ENCODE measurements at regions not wholly inside any gene's neighbourhood (a gene's known extent, or its start where the extent isn't known, plus 50 kb on each side); places are given as distances from the start of the nearest gene placed in this dataset.
"Not testable (repeated sequence)": the region's sequence is repeated elsewhere in the genome, so short reads cannot be mapped to it uniquely, and the experiment has no call there.

DNA sequence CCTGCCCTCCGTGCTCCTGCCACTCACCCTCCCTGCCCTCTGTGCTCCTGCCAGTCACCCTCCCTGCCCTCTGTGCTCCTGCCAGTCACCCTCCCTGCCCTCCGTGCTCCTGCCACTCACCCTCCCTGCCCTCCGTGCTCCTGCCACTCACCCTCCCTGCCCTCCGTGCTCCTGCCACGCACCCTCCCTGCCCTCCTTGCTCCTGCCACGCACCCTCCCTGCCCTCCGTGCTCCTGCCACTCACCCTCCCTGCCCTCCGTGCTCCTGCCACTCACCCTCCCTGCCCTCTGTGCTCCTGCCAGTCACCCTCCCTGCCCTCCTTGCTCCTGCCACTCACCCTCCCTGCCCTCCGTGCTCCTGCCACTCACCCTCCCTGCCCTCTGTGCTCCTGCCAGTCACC, 145.4 kb upstream of the ZNF469 start:
- POLR2A ChIA-PET (ENCODE audit: low non-redundant PET): interaction anchor here (0.6 kb wide), 1 partner anchor 340 kb away, joined by 3 read pairs; no protein-coding TSS in a partner anchor
- CTCF ChIA-PET; H3K27ac ChIP-seq; DNase-seq (ENCODE audit: low spot score): not testable (repeated sequence)

DNA sequence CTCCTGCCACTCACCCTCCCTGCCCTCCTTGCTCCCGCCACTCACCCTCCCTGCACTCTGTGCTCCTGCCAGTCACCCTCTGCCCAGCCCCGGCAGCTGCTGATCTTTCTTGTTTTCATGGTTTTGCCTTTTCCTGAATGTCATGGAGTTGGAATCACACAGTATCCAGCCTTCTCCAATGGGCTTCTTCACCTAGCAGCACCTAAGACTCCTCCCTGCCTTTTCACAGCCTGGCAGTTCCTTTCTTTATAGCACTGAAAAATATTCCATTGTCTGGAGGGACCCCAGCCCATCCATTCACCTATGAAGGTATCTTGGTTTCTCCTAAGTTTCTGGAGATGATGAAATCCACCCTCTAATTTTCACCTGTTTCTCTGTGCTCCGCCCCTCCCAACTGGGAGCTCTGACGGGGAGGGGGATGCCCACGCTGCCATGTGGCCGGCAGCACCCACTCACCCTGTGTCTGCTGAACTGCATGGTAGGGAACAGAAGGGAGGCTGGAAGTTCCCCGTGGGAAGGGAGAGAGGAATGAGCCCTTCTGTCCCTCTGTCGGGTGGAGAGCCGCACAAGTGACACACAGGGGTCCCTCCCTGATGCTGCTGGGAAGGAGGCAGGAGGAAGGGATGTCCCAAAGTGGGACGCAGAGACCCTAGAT, 144.9 kb upstream of the ZNF469 start:
- CTCF ChIA-PET; DNase-seq (ENCODE audit: low spot score); POLR2A ChIA-PET (ENCODE audit: low non-redundant PET); H3K27ac ChIP-seq: not testable (repeated sequence)

DNA sequence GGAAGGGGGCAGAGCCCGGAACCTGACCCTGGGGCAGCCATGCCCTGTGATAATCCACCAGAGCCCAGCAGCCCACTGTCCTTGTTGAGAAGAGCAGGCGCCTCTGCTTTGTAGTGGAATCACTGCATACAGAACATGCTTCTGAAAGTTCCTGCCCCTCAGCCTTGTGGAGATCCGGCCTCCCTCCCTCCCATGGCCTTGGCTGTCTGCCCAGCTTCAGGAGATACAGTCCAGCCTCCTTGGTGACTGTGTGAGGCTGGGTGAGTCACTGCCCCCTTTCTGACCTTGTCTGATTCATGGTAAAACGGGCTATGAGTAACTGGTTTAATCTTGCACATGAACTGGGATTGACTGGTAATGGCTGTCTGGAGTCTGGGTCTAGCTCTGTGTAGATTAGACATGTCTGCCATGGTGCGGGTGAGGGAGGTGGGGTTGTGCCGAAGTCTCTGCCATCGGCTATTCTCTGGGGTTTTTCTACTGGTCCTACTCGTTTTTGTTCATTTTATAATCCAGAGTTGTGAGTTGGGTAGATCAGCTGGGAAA, 144.0 kb upstream of the ZNF469 start:
- CTCF ChIA-PET; POLR2A ChIA-PET (ENCODE audit: low non-redundant PET): not testable (repeated sequence)
- H3K27ac ChIP-seq: peak overlapping the region; percentile 59

DNA sequence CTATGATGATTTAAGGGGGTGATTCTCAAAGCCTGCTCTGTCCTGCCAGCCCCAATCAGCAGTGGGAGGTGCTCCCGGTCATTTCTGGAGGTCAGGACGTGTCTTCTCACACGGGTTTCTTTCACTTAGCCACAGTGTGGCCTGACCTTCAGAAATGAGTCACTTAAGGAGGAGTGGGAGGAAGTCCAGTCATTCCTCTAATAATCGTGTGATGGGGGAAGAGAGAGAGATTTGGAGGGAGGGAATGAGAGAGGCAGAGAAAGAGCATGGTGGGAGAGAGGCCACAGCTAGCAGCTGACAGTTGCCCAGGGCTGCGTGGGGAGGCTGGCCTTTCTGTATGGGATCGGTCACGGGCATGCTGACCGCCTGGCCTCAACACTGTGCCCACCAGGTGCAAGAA, 142.6 kb upstream of the ZNF469 start:
- H3K27ac ChIP-seq; CTCF ChIA-PET; POLR2A ChIA-PET (ENCODE audit: low non-redundant PET); DNase-seq (ENCODE audit: low spot score): not testable (repeated sequence)

More for the DNA sequence above, 144.0 kb upstream of the ZNF469 start:
- DNase-seq (ENCODE audit: low spot score): peak; percentile 85

DNA sequence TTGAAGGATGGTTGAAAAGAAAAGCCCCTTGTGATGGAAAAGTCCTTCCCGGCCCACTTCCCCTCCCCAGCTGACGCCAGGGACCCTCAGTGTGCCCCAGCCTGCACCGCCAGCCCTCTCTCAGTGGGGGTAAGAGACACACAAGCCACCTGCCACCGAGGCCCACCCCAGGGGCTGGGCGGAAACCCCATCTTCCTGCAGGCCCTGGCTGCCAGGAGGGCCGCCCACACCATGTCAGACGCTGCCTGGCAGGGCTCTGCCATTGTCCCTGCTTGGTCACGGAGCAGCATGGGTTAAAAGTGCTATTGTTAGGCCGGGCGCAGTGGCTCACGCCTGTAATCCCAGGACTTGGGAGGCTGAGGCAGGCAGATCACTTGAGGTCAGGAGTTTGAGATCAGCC, 142.0 kb upstream of the ZNF469 start:
- POLR2A ChIA-PET (ENCODE audit: low non-redundant PET); H3K27ac ChIP-seq; DNase-seq (ENCODE audit: low spot score); CTCF ChIA-PET: not testable (repeated sequence)

DNA sequence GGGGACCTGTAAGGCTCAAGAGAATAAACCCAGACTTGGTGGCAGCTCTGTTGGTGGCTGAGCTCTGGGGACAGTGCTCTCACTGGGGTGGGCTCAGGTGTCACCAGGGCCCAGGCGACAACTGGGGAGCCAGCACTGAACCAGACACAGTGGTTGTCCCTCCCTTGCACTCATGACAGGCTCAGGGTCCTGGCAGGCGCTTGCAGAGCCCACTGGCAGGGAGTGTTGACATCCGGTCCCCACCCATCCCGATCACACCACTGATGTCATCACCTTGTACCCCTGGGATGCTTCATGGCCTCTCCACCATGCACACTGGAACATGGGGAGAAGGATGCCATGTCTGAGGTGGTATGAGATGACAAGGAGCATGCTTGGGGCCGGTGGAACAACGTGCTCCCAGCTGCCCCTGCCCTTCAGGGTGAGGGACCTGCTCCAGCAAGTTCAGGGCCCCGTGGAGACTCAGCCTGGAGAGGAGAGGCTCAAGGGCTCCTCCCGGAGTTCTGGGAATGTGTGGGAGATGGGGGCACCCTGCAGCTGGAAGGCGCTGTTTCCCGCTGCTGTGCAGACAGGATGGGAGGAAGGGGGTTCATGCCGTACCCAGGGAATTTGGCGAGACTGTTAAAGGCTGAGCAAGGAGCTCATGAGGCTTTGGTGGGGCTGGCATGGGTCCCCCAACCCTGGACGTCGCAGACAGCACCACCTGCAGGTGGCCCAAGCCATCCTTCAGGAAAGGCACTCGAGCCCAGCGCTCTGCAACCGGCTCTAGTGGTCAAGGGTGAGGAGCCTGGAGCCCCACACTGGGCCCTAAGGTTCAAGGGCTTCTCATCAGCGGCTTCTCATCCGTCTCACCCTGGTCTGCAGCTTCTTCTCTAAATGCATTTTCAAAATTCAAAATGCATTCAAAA, 141.1 kb upstream of the ZNF469 start:
- peak overlapping the region; percentile 70 for H3K27ac ChIP-seq
- CTCF ChIA-PET: interaction anchor here (1.3 kb wide), 1 partner anchor 45 kb away, joined by 7 read pairs; no protein-coding TSS in a partner anchor
- POLR2A ChIA-PET (ENCODE audit: low non-redundant PET); DNase-seq (ENCODE audit: low spot score): not testable (repeated sequence)

DNA sequence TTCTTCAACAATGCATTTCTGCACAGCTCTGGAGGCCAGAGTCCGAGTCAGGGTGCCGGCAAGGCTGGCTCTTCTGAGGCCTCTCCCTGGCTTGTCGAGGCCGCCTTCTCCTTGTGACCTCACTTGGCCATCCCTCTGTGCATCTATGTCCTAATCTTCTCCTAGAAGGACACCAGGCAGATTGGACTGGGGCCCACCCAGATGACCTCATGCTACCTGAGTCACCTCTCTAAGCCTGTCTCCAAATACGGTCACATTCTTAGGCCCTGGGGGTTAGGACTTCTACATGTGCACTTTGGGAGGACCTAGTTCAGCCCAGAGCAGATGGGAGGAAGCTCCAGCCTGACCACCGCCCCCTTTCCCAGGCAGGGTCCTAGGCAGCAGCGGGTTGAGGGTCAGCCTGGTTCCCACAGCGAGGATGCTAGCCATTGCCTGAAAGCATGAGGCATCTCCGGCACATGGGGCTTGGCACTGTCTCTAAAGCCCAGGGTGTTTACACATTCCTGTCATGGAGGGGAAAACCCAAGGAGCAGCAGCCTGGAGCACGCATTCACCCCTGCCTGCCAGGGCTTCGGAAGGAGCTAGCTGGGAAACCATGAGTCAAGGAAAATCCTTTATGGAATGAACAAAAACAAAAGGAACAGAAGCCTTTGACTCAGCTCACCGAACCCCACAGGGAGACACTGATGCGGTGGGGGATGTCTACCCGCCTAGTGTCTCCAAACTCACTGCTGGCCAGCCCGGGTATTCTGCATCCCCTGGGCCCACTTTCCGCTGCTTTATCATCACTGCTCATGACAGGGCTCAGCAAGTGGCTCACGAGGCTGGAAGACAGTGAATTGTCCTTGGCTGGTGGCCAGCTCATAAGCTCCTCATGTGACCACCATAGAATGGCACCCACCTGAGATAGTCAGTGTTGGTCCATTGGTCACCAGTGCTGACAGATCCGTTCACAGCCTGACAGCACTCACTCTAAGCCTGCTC, 140.2 kb upstream of the ZNF469 start:
- peak overlapping the region; percentile 70 for H3K27ac ChIP-seq
- POLR2A ChIA-PET (ENCODE audit: low non-redundant PET): not testable (repeated sequence)
- CTCF ChIA-PET: interaction anchor here (1.3 kb wide), 1 partner anchor 44 kb away, joined by 7 read pairs; no protein-coding TSS in a partner anchor
- DNase-seq (ENCODE audit: low spot score): peak; percentile 46

DNA sequence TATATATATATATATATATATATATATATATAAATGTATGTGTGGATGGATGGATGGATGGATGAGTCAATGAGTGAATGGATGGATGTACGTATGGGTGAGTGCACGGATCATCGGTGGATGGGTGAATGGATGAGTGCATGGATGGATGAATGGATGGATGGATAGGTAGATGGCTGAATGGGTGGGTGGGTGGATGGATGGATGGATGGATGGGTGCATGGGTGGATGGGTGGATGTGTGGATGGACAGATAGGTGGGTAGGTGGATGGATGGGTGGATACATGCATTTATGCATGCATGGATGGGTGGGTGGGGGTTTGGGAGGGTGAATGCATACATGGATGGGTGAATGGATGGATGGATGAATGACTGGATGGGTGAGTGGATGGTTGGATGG, 138.8 kb upstream of the ZNF469 start:
- POLR2A ChIA-PET (ENCODE audit: low non-redundant PET); H3K27ac ChIP-seq; DNase-seq (ENCODE audit: low spot score); CTCF ChIA-PET: not testable (repeated sequence)

DNA sequence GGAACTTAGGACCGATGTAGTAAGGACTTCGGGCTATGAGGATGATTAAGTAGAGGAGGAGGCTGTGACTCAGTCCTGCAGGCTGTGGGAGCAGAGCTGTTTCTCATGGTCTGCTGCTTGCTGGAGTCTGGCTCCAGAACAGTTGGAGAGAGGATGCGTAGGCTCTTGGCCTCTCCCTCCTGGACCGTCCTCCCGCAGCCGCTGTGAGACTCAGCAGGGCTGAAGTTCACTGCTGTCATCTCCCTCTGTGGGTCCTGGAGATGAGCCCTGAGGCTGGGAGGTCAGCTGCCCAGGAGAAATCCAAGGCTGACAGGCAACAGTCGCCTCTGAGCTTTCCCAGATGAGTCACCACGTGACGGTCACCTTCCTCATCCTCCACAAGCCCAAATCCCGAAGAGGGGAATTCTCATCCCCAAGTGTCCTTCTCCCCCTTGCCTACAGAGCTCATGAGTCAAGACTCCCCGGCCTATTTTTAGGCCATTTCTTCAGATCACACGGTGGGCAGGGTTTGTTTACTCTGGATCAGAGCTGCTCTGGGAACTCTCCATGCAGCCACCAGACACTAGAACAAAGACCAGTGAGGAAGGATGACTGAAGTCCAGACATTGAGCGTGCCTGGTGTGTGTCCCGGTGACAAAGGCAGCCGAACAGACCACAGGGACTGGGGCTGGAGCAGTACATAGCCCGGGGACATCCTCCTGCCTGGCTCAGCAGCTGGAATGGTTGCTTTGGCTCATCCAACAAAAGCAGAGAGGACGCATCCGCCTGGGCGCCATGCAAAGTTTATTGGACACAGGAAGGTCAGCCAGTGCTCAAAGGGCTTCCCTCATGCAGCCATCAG, 137.3 kb upstream of the ZNF469 start:
- CTCF ChIA-PET; POLR2A ChIA-PET (ENCODE audit: low non-redundant PET): not testable (repeated sequence)
- peak overlapping the region; percentile 55 for H3K27ac ChIP-seq
- peak; percentile 38 for DNase-seq (ENCODE audit: low spot score)

DNA sequence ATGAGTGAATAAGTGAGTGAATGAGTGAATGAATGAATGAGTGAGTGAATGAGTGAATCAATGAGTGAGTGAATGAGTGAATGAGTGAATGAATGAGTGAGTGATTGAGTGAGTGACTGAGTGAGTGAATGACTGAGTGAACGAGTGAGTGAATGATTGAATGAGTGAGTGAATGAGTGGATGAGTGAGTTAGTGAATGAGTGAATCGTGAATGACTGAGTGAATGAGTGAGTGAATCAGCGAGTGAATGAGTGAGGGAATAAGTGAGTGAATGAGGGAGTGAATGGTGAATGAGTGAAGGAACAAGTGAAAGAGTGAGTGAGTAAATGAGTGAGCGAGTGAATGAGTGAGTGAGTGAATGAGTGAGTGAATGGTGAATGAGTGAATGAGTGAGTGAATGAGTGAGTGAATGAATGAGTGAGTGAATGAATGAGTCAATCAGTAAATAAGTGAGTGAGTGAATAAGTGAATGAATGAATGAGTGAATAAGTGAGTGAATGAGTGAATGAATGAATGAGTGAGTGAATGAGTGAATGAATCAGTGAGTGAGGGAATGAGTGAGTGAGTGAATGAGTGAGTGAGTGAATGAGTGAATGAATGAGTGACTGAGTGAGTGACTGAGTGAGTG, 135.7 kb upstream of the ZNF469 start:
- H3K27ac ChIP-seq; CTCF ChIA-PET; POLR2A ChIA-PET (ENCODE audit: low non-redundant PET); DNase-seq (ENCODE audit: low spot score): not testable (repeated sequence)

DNA sequence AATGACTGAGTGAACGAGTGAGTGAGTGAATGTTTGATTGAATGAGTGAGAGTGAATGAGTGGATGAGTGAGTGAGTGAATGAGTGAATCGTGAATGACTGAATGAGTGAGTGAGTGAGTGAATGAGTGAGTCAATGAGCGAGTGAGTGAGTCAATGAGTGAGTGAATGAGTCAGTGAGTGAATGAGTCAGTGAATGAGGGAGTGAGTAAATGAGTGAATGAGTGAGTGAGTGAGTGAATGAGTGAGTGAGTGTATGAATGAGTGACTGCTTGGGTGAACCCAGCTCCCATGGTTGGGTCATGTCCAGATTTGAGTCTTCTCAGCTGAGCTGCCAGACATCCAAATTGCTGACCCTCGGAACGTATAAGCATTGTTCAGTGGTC, 135.2 kb upstream of the ZNF469 start:
- DNase-seq (ENCODE audit: low spot score); POLR2A ChIA-PET (ENCODE audit: low non-redundant PET); H3K27ac ChIP-seq; CTCF ChIA-PET: not testable (repeated sequence)

DNA sequence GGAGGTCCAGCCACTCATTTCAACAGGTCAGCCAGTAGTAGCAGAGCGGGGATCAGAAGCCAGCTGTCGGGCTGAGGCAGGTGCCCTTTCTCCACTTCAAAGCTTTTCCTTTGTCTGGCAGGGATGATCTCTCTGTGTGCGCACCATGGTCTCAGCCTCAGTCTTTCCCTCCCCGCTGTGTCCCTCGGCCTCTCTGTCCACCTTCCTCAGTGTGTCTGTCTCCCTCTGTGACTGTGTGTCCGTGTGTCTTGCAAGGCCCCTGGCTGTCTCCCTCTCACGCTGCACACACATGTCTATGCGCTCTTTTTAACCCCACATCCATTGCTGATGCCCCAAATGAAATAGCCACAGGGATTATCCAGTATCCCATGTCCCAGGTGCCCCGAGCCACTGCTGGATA, 134.0 kb upstream of the ZNF469 start:
- H3K27ac ChIP-seq; CTCF ChIA-PET; DNase-seq (ENCODE audit: low spot score); POLR2A ChIA-PET (ENCODE audit: low non-redundant PET): not testable (repeated sequence)

DNA sequence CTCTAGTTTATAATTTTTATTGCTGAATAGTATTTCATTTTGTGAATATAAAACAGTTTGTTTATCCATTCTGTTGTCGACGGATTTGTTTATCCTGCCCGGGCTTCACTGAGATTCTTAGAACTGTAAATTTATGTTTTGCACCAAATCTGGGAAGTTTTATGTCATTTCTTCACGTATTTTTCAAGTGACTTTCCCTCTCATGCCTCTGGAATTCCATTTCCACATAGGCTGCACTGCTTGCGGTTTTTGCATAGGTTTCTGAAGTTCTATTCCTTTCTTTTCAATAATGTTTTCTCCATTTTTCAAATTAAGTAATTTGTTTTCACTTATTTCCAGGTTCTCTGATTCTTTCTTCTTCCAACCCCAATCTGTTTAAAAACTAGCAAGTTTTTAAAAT, 132.4 kb upstream of the ZNF469 start:
- CTCF ChIA-PET: interaction anchor here (0.7 kb wide), 1 partner anchor 66 kb away, joined by 6 read pairs; no protein-coding TSS in a partner anchor
- H3K27ac ChIP-seq; POLR2A ChIA-PET (ENCODE audit: low non-redundant PET); DNase-seq (ENCODE audit: low spot score): not testable (repeated sequence)

DNA sequence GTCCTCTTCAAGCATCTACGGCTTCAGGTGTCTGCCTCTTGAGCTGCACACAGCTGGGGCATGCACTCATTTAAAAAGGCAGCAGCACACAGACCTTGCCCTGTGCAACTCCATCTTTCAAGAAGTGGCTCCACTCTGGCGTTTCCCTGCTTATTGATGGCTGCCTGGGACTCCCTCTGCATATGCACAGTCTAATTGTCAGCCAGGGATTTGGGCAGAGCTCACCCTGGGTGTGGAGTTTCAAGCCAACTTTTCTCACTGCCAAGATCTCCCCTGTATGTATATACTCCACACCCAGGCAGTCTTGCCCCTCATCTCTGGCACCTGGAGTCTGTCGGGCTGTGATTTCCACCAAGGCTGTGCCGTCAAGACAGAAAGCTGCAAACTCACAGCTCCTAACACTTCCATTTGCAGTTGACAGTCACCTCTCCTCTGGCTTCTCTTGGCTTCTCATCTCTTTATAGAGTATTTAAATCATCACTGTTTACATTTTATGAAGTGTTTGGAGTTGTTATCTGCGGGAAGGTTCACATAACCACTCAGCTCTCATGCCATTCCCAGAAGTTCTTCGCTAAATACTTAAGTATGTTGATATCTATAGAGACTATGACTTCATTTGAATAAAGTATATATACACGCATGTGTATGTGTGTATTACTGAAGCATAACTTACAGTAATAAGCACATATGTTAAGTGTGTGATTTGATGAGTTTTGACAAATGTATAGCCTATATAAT, 130.5 kb upstream of the ZNF469 start:
- POLR2A ChIA-PET (ENCODE audit: low non-redundant PET); H3K27ac ChIP-seq; DNase-seq (ENCODE audit: low spot score); CTCF ChIA-PET: not testable (repeated sequence)

DNA sequence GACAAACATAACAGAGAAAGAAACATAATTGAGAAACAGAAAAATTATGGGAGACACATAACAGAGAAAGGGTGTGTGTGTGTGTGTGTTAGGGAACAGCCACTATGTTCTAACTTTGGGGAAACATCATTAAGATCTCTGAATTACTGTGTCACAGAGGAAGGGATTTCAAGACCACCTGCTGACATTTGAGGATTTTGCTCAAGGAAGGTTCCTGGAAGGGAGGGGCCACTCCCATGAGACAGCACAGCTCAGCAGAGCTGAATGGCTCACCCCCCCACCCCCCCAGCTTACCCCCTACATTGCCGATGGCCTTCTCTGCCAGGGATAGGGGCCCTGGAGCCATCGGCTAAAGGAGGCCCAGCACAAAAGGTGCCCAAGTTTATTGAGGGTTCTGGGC, 124.6 kb upstream of the ZNF469 start:
- CTCF ChIA-PET: not testable (repeated sequence)

More for the DNA sequence above, 124.6 kb upstream of the ZNF469 start:
- H3K27ac ChIP-seq; POLR2A ChIA-PET (ENCODE audit: low non-redundant PET); DNase-seq (ENCODE audit: low spot score): not testable (repeated sequence)

Data from RWPE1 (cell line).